ENCODE measurements at regions not wholly inside any gene's neighbourhood (a gene's known extent, or its start where the extent isn't known, plus 50 kb on each side); places are given as distances from the start of the nearest gene placed in this dataset.
"Not testable (repeated sequence)": the region's sequence is repeated elsewhere in the genome, so short reads cannot be mapped to it uniquely, and the experiment has no call there.

DNA sequence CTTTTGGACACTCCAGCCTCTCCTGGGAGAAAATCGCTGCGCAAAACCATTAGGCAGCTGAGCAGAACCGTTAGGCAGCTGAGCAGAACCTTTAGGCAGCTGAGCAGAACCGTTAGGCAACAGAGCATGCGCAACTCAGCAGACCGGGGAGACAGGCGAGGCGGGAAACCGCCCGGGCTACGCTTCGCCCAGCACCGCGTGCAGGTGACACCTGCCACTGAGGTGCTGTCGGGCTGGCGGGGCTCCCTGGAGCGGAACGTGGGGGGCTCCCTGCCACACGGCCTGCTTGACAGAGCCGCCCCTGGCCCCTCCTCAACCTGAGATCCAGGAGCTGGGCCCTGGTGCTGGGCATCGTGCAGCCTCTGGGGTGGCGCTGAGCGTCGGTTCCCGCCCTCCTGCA lies 360.3 kb downstream of the FOXD4L6 start:
- TF ChIP-seq, protein P1, sequence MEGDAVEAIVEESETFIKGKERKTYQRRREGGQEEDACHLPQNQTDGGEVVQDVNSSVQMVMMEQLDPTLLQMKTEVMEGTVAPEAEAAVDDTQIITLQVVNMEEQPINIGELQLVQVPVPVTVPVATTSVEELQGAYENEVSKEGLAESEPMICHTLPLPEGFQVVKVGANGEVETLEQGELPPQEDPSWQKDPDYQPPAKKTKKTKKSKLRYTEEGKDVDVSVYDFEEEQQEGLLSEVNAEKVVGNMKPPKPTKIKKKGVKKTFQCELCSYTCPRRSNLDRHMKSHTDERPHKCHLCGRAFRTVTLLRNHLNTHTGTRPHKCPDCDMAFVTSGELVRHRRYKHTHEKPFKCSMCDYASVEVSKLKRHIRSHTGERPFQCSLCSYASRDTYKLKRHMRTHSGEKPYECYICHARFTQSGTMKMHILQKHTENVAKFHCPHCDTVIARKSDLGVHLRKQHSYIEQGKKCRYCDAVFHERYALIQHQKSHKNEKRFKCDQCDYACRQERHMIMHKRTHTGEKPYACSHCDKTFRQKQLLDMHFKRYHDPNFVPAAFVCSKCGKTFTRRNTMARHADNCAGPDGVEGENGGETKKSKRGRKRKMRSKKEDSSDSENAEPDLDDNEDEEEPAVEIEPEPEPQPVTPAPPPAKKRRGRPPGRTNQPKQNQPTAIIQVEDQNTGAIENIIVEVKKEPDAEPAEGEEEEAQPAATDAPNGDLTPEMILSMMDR (IDR thresholded peaks at IDR 0.05) = not testable (repeated sequence)
- TF ChIP-seq POLR2AphosphoS5, POLR2A (IDR thresholded peaks at IDR 0.05): not testable (repeated sequence)

All from upper lobe of left lung (tissue), 4 donors.